IMR-90 (cell line): ENCODE measurements at regions not wholly inside any gene's neighbourhood (a gene's known extent, or its start where the extent isn't known, plus 50 kb on each side); places are given as distances from the start of the nearest gene placed in this dataset.
A peak's percentile ranks its signal among the peaks of the same experiment; 100 is the strongest.

Experiments
- ATAC-seq: fragments of 200-7000 bp; cut with Tn5 transposase; 2 replicates; pipeline ENCODE4 v1.9.1; 2020; ENCODE audit warnings: low read depth, mild to moderate bottlenecking, moderate library complexity
- BruUV-seq: library from RNA; stranded (reverse); fragments of 400-500 nt; replicated peaks from 2 replicates; lab custom pipeline; 2021; lab: Mats Ljungman, UMichigan
- CTCF ChIA-PET: fragments of 300-600 bp; formaldehyde crosslinking; extraction: SDS; loops from one replicate; lab custom pipeline; 2021; ENCODE audit warnings: antibody characterized with exemption; lab: Yijun Ruan, JAX
- POLR2A ChIA-PET: fragments of 300-600 bp; sonication (Branson Sonifier 250); formaldehyde crosslinking; loops from one replicate; lab custom pipeline; 2022; ENCODE audit warnings: antibody characterized with exemption; ENCODE audit not compliant: unreplicated experiment; lab: Charles Lee
- DNase-seq: peaks from one replicate; pipeline ENCODE4 v3.0.0; 2013
- H2AFZ ChIP-seq: replicated peaks from 2 replicates; pipeline ENCODE3; 2013; ENCODE audit warnings: low read length, mild to moderate bottlenecking; ENCODE audit not compliant: poor library complexity
- H2AK5ac ChIP-seq: 2 replicates; pipeline ENCODE4 v1.6.1; 2013; ENCODE audit warnings: low read depth, low read length, inconsistent platforms
- H2AK9ac ChIP-seq: replicated peaks from 2 replicates; pipeline ENCODE3; 2013; ENCODE audit warnings: mild to moderate bottlenecking, low read depth, low read length, moderate library complexity; ENCODE audit not compliant: poor library complexity
- H2BK120ac ChIP-seq: 2 replicates; pipeline ENCODE4 v1.6.1; 2013; ENCODE audit warnings: low read depth, low read length, inconsistent platforms
- H2BK15ac ChIP-seq: 3 replicates; pipeline ENCODE4 v1.6.1; 2013; ENCODE audit warnings: low read depth, low read length, inconsistent platforms
- H2BK20ac ChIP-seq: 2 replicates; pipeline ENCODE4 v1.6.1; 2013; ENCODE audit warnings: low read depth, mild to moderate bottlenecking, inconsistent platforms, low read length, moderate library complexity
- H2BK5ac ChIP-seq: 2 replicates; pipeline ENCODE4 v1.6.1; 2013; ENCODE audit warnings: mild to moderate bottlenecking, low read depth, low read length, inconsistent platforms; ENCODE audit not compliant: poor library complexity, severe bottlenecking
- H3K14ac ChIP-seq: replicated peaks from 2 replicates; pipeline ENCODE4 v1.6.1; 2013; ENCODE audit warnings: low read depth, low read length, inconsistent platforms
- H3K18ac ChIP-seq: 2 replicates; pipeline ENCODE4 v1.6.1; 2013; ENCODE audit warnings: low read depth, low read length, control low read depth
- H3K23ac ChIP-seq: 2 replicates; pipeline ENCODE4 v1.6.1; 2013; ENCODE audit warnings: low read depth, low read length, inconsistent platforms
- H3K27ac ChIP-seq: 2 replicates; pipeline ENCODE4 v1.5.1; 2013; ENCODE audit warnings: mild to moderate bottlenecking, control low read depth, low read length; ENCODE audit not compliant: insufficient read depth
- H3K27me3 ChIP-seq: 2 replicates; pipeline ENCODE4 v1.6.1; 2013; ENCODE audit warnings: low read length; ENCODE audit not compliant: control insufficient read depth, insufficient read depth
- H3K36me3 ChIP-seq: 2 replicates; pipeline ENCODE4 v1.6.1; 2013; ENCODE audit warnings: low read length, mixed read lengths; ENCODE audit not compliant: control insufficient read depth, insufficient read depth
- H3K4ac ChIP-seq: 2 replicates; pipeline ENCODE4 v1.6.1; 2013; ENCODE audit warnings: low read depth, low read length, inconsistent platforms
- H3K4me1 ChIP-seq: 2 replicates; pipeline ENCODE4 v1.6.1; 2013; ENCODE audit warnings: low read length, mixed read lengths; ENCODE audit not compliant: control insufficient read depth, insufficient read depth
- H3K4me2 ChIP-seq: 2 replicates; pipeline ENCODE4 v1.6.1; 2013; ENCODE audit warnings: low read depth, mild to moderate bottlenecking, control low read depth, low read length, moderate library complexity
- H3K4me3 ChIP-seq: 2 replicates; pipeline ENCODE4 v1.5.1; 2013; ENCODE audit warnings: low read depth, mild to moderate bottlenecking, control low read depth, low read length, moderate library complexity; ENCODE audit not compliant: insufficient read depth
- H3K56ac ChIP-seq: 2 replicates; pipeline ENCODE4 v1.6.1; 2013; ENCODE audit warnings: low read length, inconsistent platforms; ENCODE audit not compliant: insufficient read depth; ENCODE audit errors: extremely low read depth
- H3K79me1 ChIP-seq, 2 experiments: 2 replicates each; pipeline ENCODE4 v1.6.1; 2013; ENCODE audit warnings: low read length in 2 of 2, inconsistent platforms in 1 of 2, low read depth in 1 of 2
- H3K9ac ChIP-seq: 2 replicates; pipeline ENCODE4 v1.6.1; 2013; ENCODE audit warnings: low read depth, low read length, control low read depth
- H3K9me1 ChIP-seq: 2 replicates; pipeline ENCODE4 v1.6.1; 2013; ENCODE audit warnings: low read length, inconsistent platforms; ENCODE audit not compliant: insufficient read depth
- H3K9me3 ChIP-seq: 2 replicates; pipeline ENCODE4 v1.6.1; 2013; ENCODE audit warnings: low read length; ENCODE audit not compliant: control insufficient read depth, insufficient read depth
- H4K20me1 ChIP-seq: 2 replicates; pipeline ENCODE4 v1.6.1; 2013; ENCODE audit warnings: low read length, inconsistent platforms; ENCODE audit not compliant: insufficient read depth
- H4K5ac ChIP-seq: 2 replicates; pipeline ENCODE4 v1.6.1; 2013; ENCODE audit warnings: mild to moderate bottlenecking, low read depth, low read length, control low read depth
- H4K8ac ChIP-seq, 2 experiments: 2 replicates each; pipeline ENCODE4 v1.6.1; 2013; ENCODE audit warnings: low read depth in 2 of 2, low read length in 2 of 2, control low read depth in 1 of 2, inconsistent platforms in 1 of 2
- H4K91ac ChIP-seq: 2 replicates; pipeline ENCODE4 v1.6.1; 2013; ENCODE audit warnings: low read depth, low read length, inconsistent platforms; ENCODE audit not compliant: insufficient read depth
- CEBPB ChIP-seq: IDR thresholded peaks from 2 replicates; pipeline ENCODE4 v1.6.1; 2012; ENCODE audit warnings: low read depth, low read length, improper control_type of control experiment
- CHD1 ChIP-seq: IDR thresholded peaks from 2 replicates; pipeline ENCODE4 v1.6.1; 2012; ENCODE audit warnings: low read depth, low read length, improper control_type of control experiment
- FOS ChIP-seq: fragments of 150-350 bp; IDR thresholded peaks from 2 replicates; pipeline ENCODE4 v1.6.1; 2016; ENCODE audit warnings: low read depth, low read length
- MAFK ChIP-seq: IDR thresholded peaks from 2 replicates; pipeline ENCODE4 v1.6.1; 2012; ENCODE audit warnings: low read depth, low read length, improper control_type of control experiment
- RAD21 ChIP-seq: IDR thresholded peaks from 2 replicates; pipeline ENCODE4 v1.6.1; 2012; ENCODE audit warnings: low read length, improper control_type of control experiment
- RCOR1 ChIP-seq: IDR thresholded peaks from 2 replicates; pipeline ENCODE4 v1.6.1; 2012; ENCODE audit warnings: mild to moderate bottlenecking, low read length, improper control_type of control experiment; ENCODE audit not compliant: insufficient replicate concordance
- WGBS, 2 experiments: methylation state at CpG; one replicate each; pipeline versions ENCODE4 v1.1.5 to v1.1.7; 2013; ENCODE audit warnings: missing lambda C conversion rate in 2 of 2; ENCODE audit not compliant: insufficient read length in 1 of 2; ENCODE audit errors: extremely low coverage in 2 of 2; 5-methylcytosine and 5-hydroxymethylcytosine counted together
- dilution Hi-C: fragments of 300-500 bp; cut with HindIII; formaldehyde crosslinking; loops from one replicate; pipeline ENCODE4 v1.14.3; 2018; ENCODE audit warnings: low sequenced_read_pairs; ENCODE audit not compliant: unreplicated experiment
- in situ Hi-C: fragments of 300-500 bp; cut with MboI; formaldehyde crosslinking; loops from 3 replicates; pipeline ENCODE4 v1.14.3; 2019; ENCODE audit warnings: low sequenced_read_pairs, inconsistent platforms, mixed read lengths
- intact Hi-C: fragments of 100-400 bp; cut with micrococcal nuclease; formaldehyde crosslinking; loops from 2 replicates; pipeline ENCODE4 v1.10.0; 2022
- TF ChIP-seq, protein P1 (sequence below): fragments of 150-350 bp; IDR thresholded peaks from 2 replicates; pipeline ENCODE4 v1.6.1; 2016; ENCODE audit warnings: low read depth, mild to moderate bottlenecking, low read length, moderate library complexity, borderline replicate concordance
- TF ChIP-seq, protein P2 (sequence below): conservative IDR thresholded peaks from 2 replicates; pipeline ENCODE4 v1.5.1; 2012; ENCODE audit warnings: mild to moderate bottlenecking, low read depth, low read length, improper control_type of control experiment

DNA sequence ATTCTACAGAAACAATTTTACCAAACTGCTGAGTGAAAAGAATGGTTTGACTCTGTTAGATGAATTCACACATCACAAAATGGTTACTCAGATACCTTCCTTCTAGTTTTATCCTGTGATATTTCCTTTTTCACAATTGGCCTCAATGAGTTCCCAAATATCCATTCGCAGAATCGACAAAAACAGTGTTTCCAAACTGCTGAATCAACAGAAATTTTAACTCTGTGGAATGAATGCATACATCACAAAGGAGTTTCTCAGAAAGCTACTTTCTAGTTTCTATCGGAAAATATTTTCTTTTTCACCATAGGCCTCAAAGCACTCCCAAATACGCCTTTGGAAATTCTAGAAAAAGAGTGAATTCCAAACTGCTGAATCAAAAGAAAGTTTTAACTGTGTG is 525.0 kb downstream of the ALG10 start:
- BruUV-seq: no TSS peak
- H3K27me3 ChIP-seq: no peaks in the 10 kb centered on the region

More for the DNA sequence above, 525.0 kb downstream of the ALG10 start:
- H3K4me3 ChIP-seq: no peak overlapping the region
- H2BK20ac ChIP-seq: no peak overlapping the region
- no peaks in the 10 kb centered on the region for H3K36me3 ChIP-seq
- no peak overlapping the region for H3K18ac ChIP-seq
- no peak overlapping the region for H3K56ac ChIP-seq
- no peak overlapping the region for H3K27ac ChIP-seq
- ATAC-seq (no peak), DNase-seq (no peak)
- H4K20me1 ChIP-seq: no peaks in the 10 kb centered on the region
- no peaks in the 10 kb centered on the region for H3K79me1 ChIP-seq
- H3K4ac ChIP-seq: no peak overlapping the region
- TF ChIP-seq CEBPB: no peak
- TF ChIP-seq, protein P1, sequence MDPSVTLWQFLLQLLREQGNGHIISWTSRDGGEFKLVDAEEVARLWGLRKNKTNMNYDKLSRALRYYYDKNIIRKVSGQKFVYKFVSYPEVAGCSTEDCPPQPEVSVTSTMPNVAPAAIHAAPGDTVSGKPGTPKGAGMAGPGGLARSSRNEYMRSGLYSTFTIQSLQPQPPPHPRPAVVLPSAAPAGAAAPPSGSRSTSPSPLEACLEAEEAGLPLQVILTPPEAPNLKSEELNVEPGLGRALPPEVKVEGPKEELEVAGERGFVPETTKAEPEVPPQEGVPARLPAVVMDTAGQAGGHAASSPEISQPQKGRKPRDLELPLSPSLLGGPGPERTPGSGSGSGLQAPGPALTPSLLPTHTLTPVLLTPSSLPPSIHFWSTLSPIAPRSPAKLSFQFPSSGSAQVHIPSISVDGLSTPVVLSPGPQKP: no peak
- no peak for TF ChIP-seq RCOR1
- no peak for TF ChIP-seq RAD21
- no peak for TF ChIP-seq CHD1
- TF ChIP-seq FOS: no peak
- TF ChIP-seq MAFK: peak; percentile 87
- TF ChIP-seq, protein P2, sequence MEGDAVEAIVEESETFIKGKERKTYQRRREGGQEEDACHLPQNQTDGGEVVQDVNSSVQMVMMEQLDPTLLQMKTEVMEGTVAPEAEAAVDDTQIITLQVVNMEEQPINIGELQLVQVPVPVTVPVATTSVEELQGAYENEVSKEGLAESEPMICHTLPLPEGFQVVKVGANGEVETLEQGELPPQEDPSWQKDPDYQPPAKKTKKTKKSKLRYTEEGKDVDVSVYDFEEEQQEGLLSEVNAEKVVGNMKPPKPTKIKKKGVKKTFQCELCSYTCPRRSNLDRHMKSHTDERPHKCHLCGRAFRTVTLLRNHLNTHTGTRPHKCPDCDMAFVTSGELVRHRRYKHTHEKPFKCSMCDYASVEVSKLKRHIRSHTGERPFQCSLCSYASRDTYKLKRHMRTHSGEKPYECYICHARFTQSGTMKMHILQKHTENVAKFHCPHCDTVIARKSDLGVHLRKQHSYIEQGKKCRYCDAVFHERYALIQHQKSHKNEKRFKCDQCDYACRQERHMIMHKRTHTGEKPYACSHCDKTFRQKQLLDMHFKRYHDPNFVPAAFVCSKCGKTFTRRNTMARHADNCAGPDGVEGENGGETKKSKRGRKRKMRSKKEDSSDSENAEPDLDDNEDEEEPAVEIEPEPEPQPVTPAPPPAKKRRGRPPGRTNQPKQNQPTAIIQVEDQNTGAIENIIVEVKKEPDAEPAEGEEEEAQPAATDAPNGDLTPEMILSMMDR: no peak
- no peak overlapping the region for H3K4me2 ChIP-seq
- H2BK120ac ChIP-seq: no peak overlapping the region
- H3K9me3 ChIP-seq: peaks cover 7% of the 10 kb centered on the region; the same call in 1 of the 2 replicates
- dilution Hi-C loops: no loop called here
- no peaks in the 10 kb centered on the region for H3K9me1 ChIP-seq
- POLR2A ChIA-PET: no interaction called here
- H3K4me1 ChIP-seq: no peaks in the 10 kb centered on the region
- no peak overlapping the region for H2AK5ac ChIP-seq
- H2AK9ac ChIP-seq: no peak overlapping the region
- no peak overlapping the region for H2BK5ac ChIP-seq
- H3K14ac ChIP-seq: no peak overlapping the region
- H4K5ac ChIP-seq: no peak overlapping the region
- no peak overlapping the region for H4K91ac ChIP-seq
- no peak overlapping the region for H4K8ac ChIP-seq
- no peak overlapping the region for H2AFZ ChIP-seq
- CTCF ChIA-PET: no interaction called here
- WGBS, 2 experiments: no CpG with 5 or more reads among the region's 4 CpGs
- H3K9ac ChIP-seq: no peak overlapping the region
- in situ Hi-C loops: no loop called here
- no peak overlapping the region for H2BK15ac ChIP-seq
- intact Hi-C loops: no loop called here
- no peak overlapping the region for H3K23ac ChIP-seq
